SW 1271 (cell line): ENCODE measurements at regions not wholly inside any gene's neighbourhood (a gene's known extent, or its start where the extent isn't known, plus 50 kb on each side); places are given as distances from the start of the nearest gene placed in this dataset.

Source experiments
- DNase-seq, 2 experiments: peaks; one replicate each; lab custom pipeline; 2025; lab: John Stamatoyannopoulos, UW

- DNase-seq = no peak
Measured at GRCh38 chr10:124264271-124264670, 154.5 kb downstream of the OAT start.

DNA sequence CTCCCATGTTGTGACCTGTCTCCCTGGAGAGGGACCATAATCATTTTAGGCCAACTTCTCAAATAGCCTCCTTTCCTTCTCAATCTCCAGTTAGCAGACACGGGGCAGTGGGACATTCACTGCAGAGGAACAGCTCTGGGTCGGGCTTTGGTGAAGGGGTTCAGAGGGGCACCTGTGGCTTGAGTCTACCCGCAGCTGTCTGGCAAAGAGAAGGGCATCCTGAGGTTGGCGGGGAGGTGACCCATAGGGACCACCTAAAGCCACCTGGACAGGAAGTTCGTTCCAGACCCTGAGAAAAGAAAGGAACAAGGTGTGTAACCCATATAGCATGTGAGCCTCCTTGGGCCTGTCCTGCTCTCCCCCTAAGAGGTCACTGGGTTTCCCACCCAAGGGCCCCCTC lies 155.0 kb downstream of the OAT start:
- DNase-seq = no peak

DNA sequence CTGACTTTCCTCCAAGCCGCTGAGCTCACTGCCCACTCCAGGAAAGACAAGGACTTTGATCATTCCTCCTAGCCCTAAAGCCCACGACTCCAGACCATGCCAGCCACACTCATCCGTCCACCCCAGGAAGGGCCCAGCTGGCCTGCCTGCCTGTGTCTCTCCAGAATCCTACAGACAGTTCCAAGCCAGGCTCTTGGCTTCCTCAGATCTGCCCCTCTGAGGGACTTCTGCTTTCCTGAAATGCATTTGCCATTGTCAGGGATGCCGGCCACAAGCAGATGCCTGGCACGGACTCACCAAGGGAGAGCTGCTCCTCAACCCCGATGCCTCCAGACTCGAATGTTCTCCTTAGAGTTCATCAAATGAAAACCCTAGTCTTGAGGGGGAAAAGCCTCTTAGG lies 155.8 kb downstream of the OAT start:
- DNase-seq = no peak

DNA sequence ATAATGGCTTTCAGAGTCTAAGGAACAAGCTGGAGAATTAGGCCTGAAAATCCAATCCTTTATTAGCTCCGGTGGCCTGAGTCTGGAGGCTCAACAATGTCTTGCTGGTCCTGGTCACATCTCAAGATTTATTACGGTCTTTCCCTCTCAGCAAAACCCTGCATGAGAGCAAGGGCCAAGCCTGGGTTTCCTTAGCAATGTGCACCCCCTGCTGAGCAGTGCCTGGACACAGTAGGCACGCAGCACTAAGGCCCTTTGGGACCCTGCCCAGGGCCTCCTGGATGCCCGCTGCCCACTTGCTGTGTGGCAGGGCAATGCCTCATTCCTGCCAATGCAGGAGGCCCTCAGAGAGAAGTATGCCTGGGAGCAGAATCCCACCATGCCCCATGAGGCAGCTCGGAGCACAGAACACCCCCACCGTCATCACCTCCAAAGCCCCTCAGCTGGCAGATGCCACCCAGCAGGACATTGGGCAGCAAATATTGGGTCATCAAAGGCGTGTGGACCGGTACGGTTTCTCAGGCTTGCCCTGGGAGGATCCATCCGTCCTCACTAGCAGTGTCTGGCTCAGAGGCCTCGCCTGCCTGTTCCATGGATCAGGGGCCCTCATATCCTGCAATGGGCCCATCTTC lies 156.4 kb downstream of the OAT start:
- no peak for DNase-seq

GRCh38 chr10:124259139-124259825 lies 159.4 kb downstream of the OAT start:
- DNase-seq = no peak

- no peak for DNase-seq
Measured at GRCh38 chr10:124257781-124258180, 160.9 kb downstream of the OAT start.

DNA sequence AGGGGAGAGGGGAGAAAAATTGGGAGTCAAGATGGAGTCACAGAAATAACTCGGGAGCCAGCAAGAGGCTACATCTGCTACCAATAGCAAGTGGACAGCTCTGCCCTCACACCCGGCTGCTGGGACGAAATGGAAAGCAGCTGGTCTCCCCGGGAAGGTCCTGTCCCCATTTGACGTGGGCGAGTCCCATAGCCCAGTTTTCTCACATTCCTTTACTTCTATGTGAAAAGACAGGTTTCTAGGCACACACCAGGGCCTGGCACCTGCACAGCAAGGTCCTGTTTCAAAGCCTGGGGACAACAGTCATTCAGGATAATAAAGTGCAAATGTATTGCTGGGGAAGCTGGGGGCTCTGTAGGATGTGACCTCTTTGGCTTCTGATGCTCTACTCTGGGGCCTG lies 162.6 kb downstream of the OAT start:
- no peak for DNase-seq

DNA sequence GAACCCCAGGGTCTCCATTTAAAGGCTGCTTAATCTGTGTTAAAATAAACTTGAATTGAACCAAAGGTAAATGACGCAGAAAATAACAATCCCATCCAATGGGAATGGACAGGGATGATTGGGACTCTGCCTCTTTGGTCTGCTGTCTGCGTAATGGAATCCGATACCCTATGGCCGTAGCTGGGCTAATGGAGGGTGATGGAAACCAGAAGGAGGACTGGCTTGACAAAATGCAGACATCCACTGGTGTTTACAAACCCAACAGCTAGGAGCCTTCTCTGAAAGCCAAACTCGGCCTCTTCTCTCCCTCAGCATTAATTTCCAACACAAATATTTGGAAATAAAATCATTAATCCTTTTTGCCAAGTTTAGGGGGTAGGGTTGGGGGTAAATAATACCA lies 162.2 kb upstream of the CHST15 start:
- no peak for DNase-seq

DNA sequence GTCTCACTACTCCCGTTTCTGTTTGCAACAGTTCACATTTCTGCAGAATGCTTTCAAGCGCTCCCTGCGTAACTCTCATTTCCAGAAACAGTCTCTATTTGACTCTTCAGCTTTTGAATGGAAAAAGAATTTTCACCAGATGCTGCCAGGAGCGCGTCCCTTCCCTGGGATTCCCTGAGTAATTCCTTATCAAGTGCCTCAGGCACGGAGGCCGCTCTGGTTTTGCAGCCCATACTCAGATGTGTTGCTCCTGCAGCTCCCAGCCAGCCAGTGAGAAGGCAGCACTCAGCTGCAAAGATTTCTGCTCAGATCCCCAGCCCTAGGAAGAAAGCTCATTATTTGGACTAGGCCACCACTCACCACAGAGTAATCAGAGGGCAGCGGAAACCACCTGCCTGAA lies 161.1 kb upstream of the CHST15 start:
- no peak for DNase-seq

GRCh38 chr10:124253006-124253405 lies 159.6 kb upstream of the CHST15 start:
- no peak for DNase-seq

GRCh38 chr10:124252097-124252715 lies 158.8 kb upstream of the CHST15 start:
- no peak for DNase-seq

- no peak for DNase-seq
Measured at GRCh38 chr10:124251317-124252065, 158.1 kb upstream of the CHST15 start.

DNA sequence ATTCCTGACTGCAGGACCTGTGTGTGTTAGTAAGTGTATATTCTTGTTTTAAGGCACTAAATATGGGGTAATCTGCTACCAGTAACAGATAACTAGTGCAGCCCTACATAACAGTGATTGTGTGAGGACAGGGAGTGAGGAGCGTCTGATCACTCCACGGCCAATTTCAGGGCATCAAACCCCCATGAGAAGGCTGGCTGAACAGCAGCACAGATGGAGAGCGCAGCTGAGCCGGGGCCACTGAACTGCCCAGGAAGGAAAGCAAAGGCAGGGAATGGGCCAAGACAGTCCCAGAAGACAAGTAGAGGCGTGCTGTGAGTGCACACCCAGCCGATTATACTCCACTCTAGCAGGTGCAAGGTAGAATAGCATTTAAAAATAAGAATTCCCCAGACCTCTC lies 157.1 kb upstream of the CHST15 start:
- DNase-seq = no peak

GRCh38 chr10:124249812-124250432 lies 156.5 kb upstream of the CHST15 start:
- DNase-seq = no peak

GRCh38 chr10:124249196-124249595 lies 155.8 kb upstream of the CHST15 start:
- DNase-seq = no peak

DNA sequence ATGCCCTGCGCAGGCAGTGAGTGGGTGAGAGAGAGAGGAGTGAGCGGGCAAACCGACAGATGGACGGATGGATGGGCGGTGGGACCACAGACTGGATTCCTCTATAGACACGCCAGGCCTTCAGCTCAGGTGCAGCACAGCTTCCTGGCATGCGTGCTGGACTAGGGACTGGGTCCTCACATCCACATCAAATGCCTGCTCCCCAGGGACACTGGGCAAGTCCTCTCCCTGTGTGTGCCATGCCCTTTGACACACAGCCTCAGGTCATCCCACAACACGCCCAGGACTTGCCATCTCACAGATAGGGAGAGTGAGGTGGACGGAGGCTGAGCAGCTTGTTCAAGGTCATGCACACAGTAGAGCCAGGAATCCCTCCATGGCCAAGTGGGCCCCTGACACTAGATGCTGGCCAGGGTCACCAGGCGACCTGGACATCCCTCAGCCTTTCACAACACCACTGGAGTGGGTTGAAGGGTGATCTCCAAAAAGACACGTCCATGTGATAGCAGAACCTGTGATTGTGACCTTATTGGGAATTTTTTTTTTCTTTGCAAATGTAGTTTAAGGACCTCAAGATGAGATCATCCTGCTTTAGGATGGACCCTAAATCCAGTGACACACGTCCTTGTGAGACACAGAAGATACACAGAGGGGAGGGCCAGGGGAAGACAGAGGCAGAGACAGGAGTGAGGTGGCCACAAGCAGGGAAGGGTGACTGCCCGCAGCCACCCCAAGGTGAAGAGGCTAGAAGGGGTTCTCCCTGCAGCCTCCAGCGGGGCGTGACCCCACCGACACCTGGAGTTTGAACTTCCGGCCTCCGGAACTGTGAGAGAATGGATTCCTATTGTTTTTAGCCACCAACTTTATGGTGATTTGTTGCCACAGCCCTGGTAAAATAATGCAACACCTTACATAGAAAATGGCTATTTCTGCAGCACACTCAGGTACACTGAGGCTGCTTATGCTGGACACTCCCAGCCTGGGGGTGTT lies 155.0 kb upstream of the CHST15 start:
- DNase-seq = no peak

- DNase-seq = no peak
Measured at GRCh38 chr10:124245806-124246440, 152.5 kb upstream of the CHST15 start.

DNA sequence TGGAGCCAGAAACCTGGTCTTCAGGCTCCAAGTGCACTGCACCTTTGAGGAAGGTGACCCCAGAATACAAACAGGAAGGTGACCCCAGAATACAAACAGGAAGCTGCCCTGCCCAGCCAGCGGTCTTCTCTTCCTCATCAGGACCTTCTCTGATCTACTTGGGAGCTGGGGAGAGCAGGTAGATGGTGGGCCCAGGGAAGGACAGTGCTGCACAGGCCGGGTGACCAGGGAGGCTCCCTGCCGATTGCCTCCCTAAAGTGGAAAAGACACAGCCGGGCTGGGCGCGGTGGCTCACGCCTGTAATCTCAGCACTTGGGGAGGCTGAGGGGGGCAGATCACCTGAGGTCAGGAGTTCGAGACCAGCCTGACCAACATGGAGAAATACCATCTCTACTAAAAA lies 151.8 kb upstream of the CHST15 start:
- no peak for DNase-seq

GRCh38 chr10:124244256-124244877 lies 151.0 kb upstream of the CHST15 start:
- DNase-seq = no peak

GRCh38 chr10:124243702-124244121 lies 150.3 kb upstream of the CHST15 start:
- no peak for DNase-seq
